D721Med (cell line): ENCODE measurements at regions not wholly inside any gene's neighbourhood (a gene's known extent, or its start where the extent isn't known, plus 50 kb on each side); places are given as distances from the start of the nearest gene placed in this dataset.
A peak's percentile ranks its signal among the peaks of the same experiment; 100 is the strongest.

Experiments used
- DNase-seq: peaks from one replicate; pipeline ENCODE4 v3.0.0; 2011; ENCODE audit warnings: low spot score; ENCODE audit not compliant: insufficient read length
- FAIRE-seq: peaks from 2 replicates; lab custom pipeline; 2011; peaks lifted over from hg19 to GRCh38; lab: Jason Lieb, UNC
- CTCF ChIP-seq: IDR thresholded peaks from 2 replicates; pipeline ENCODE4 v1.5.1; 2012; ENCODE audit warnings: mild to moderate bottlenecking, control low read depth; ENCODE audit not compliant: insufficient read depth; ENCODE audit errors: missing control alignments

- no peak for TF ChIP-seq CTCF
- FAIRE-seq (no peak), DNase-seq (no peak)
Measured at GRCh38 chr3:174347474-174348138, 511.5 kb upstream of the NAALADL2 start.

GRCh38 chr3:174352227-174352626 is 506.9 kb upstream of the NAALADL2 start:
- no peak for FAIRE-seq
- no peak for TF ChIP-seq CTCF
- no peak for DNase-seq

GRCh38 chr3:174355505-174355904 is 503.6 kb upstream of the NAALADL2 start:
- FAIRE-seq (no peak), DNase-seq (no peak)
- peak; percentile 27 for TF ChIP-seq CTCF

DNA sequence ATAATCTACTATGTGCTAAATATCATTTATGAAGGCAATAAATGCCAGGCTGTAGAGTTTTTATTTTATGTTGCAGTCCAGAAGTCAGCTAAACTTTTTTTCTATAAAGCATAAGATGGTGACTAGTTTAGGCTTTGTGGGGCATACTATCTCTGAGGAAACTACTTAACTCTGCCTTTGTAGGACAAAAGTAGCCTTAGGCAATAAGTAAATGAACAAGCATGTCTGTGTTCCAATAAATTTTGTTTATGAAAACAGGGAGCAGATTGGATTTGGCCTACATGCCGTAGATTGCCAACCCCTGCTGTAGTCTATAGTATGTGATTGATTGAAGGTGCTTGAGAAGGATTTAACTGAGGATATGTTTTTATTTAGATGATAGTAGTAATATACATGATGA is 502.5 kb upstream of the NAALADL2 start:
- DNase-seq (no peak), FAIRE-seq (no peak)
- no peak for TF ChIP-seq CTCF

DNA sequence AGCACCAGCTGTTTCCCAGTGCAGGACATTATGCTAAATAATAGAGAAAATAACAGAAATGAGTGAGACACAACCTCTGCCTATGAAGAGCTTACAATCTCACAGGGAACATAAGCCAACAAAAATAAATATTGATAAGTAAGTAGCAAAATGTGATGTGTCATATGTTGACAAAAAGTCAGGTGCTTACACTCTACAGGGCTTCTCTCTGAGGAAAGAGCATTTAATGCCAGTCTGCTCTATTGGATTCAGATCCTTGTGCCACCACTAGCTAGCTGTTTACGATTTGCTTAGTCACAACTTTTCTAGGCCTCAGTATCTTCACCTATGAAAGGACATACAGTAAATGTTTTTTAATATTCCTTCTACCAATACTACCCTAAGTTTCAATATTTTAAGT is 500.9 kb upstream of the NAALADL2 start:
- FAIRE-seq (no peak), DNase-seq (no peak)
- no peak for TF ChIP-seq CTCF

DNA sequence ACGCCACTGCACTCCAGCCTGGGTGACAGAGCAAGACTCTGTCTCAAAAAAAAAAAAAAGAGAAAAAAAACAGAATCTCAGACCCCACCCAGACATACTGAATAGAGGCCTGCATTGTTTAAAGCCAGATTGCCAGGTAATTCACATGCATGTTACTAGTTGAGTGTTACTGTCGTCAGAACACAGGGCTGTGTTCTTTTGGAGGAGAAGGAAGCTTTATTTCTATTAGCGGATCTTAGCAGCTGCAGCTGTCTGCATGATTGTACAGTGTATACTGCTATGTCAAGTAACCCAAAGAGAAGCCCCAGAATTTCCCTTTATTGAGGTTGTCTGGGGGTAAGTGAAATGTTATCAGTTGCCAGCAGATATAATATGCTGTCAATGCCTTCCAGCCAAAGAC is 496.6 kb upstream of the NAALADL2 start:
- no peak for FAIRE-seq
- DNase-seq: no peak
- no peak for TF ChIP-seq CTCF

- DNase-seq: no peak
- FAIRE-seq: no peak
- TF ChIP-seq CTCF: no peak
Measured at GRCh38 chr3:174363256-174363655, 495.9 kb upstream of the NAALADL2 start.
